T-helper 2 cell (primary cell): ENCODE measurements at regions not wholly inside any gene's neighbourhood (a gene's known extent, or its start where the extent isn't known, plus 50 kb on each side); places are given as distances from the start of the nearest gene placed in this dataset.

Source experiments
- DNase-seq, 5 experiments: peaks; one replicate each; pipeline versions ENCODE4 v3.0.0 to v3.0.0-alpha.2; 2012 to 2022

- DNase-seq, result no peak
Measured at GRCh38 chr3:174675406-174675805, 183.7 kb upstream of the NAALADL2 start.

GRCh38 chr3:174681784-174682183, 177.3 kb upstream of the NAALADL2 start:
- no peak for DNase-seq

- no peak for DNase-seq
Measured at GRCh38 chr3:174685796-174686195, 173.3 kb upstream of the NAALADL2 start.

GRCh38 chr3:174697310-174697709, 161.8 kb upstream of the NAALADL2 start:
- DNase-seq, result no peak

GRCh38 chr3:174700736-174701135, 158.4 kb upstream of the NAALADL2 start:
- no peak for DNase-seq

- no peak for DNase-seq
Measured at GRCh38 chr3:174710612-174711011, 148.5 kb upstream of the NAALADL2 start.

- no peak for DNase-seq
Measured at GRCh38 chr3:174715386-174715785, 143.7 kb upstream of the NAALADL2 start.

GRCh38 chr3:174716956-174717505, 142.1 kb upstream of the NAALADL2 start:
- no peak for DNase-seq

GRCh38 chr3:174720717-174721116, 138.4 kb upstream of the NAALADL2 start:
- DNase-seq, result no peak

- no peak for DNase-seq
Measured at GRCh38 chr3:174725303-174725702, 133.8 kb upstream of the NAALADL2 start.

GRCh38 chr3:174737966-174738365, 121.2 kb upstream of the NAALADL2 start:
- DNase-seq, result no peak

GRCh38 chr3:174749143-174749542, 110.0 kb upstream of the NAALADL2 start:
- no peak for DNase-seq

- no peak for DNase-seq
Measured at GRCh38 chr3:174755833-174756829, 103.0 kb upstream of the NAALADL2 start.

- no peak for DNase-seq
Measured at GRCh38 chr3:174758943-174759342, 100.2 kb upstream of the NAALADL2 start.

- no peak for DNase-seq
Measured at GRCh38 chr3:174767406-174767805, 91.7 kb upstream of the NAALADL2 start.

GRCh38 chr3:174767853-174768382, 91.2 kb upstream of the NAALADL2 start:
- DNase-seq, result no peak

GRCh38 chr3:174769171-174769570, 90.0 kb upstream of the NAALADL2 start:
- no peak for DNase-seq

- no peak for DNase-seq
Measured at GRCh38 chr3:174775603-174776002, 83.5 kb upstream of the NAALADL2 start.

GRCh38 chr3:174776123-174776522, 83.0 kb upstream of the NAALADL2 start:
- DNase-seq, result no peak

- DNase-seq, result no peak
Measured at GRCh38 chr3:174776636-174777035, 82.5 kb upstream of the NAALADL2 start.

- DNase-seq, result no peak
Measured at GRCh38 chr3:174777813-174778212, 81.3 kb upstream of the NAALADL2 start.

GRCh38 chr3:174783502-174783901, 75.6 kb upstream of the NAALADL2 start:
- DNase-seq, result no peak

- DNase-seq, result no peak
Measured at GRCh38 chr3:174784206-174784934, 74.8 kb upstream of the NAALADL2 start.
